Gastrocnemius medialis (tissue), 4 donors: ENCODE measurements at regions not wholly inside any gene's neighbourhood (a gene's known extent, or its start where the extent isn't known, plus 50 kb on each side); places are given as distances from the start of the nearest gene placed in this dataset.

Experiments
- CTCF ChIP-seq, 5 experiments: fragments of 450-650 bp in 3 of 5; fragments of 200-600 bp in 2 of 5; sonication (generic) in 2 of 5; IDR thresholded peaks in 4 of 5; conservative IDR thresholded peaks in 1 of 5; 1 replicate in 4 of 5; 2 replicates in 1 of 5; pipeline ENCODE4 v1.5.1; 2016 to 2019; ENCODE audit warnings: antibody characterized with exemption in 5 of 5, mild to moderate bottlenecking in 3 of 5, moderate library complexity in 3 of 5
- POLR2A ChIP-seq, 2 donors: fragments of 450-650 bp; IDR thresholded peaks; one replicate each; pipeline ENCODE4 v1.6.1; 2017; ENCODE audit warnings: antibody characterized with exemption in 2 of 2, mild to moderate bottlenecking in 2 of 2, moderate library complexity in 2 of 2

- TF ChIP-seq CTCF (IDR thresholded peaks at IDR 0.05 in 4 of 5, conservative IDR thresholded peaks at IDR 0.05 in 1 of 5) (no peak), POLR2A (IDR thresholded peaks at IDR 0.05) (no peak)
Observed at GRCh38 chr13:58985845-58986244, 1177.9 kb downstream of the DIAPH3 start.
